HepG2 (cell line): ENCODE measurements at regions not wholly inside any gene's neighbourhood (a gene's known extent, or its start where the extent isn't known, plus 50 kb on each side); places are given as distances from the start of the nearest gene placed in this dataset.

ENCODE experiments used
- ATAD3A ChIP-seq: sonication (generic); formaldehyde crosslinking; IDR thresholded peaks from 2 replicates; pipeline ENCODE4 v1.4.0; 2020; ENCODE audit warnings: missing genetic modification reagents
- BCLAF1 ChIP-seq: fragments of 450-650 bp; IDR thresholded peaks from 2 replicates; pipeline ENCODE4 v1.6.1; 2017; ENCODE audit warnings: mild to moderate bottlenecking
- NFE2 ChIP-seq: sonication (generic); formaldehyde crosslinking; IDR thresholded peaks from 2 replicates; pipeline ENCODE4 v1.4.0; 2020; ENCODE audit warnings: missing genetic modification reagents
- PHF8 ChIP-seq: sonication (generic); formaldehyde crosslinking; IDR thresholded peaks from 2 replicates; pipeline ENCODE4 v1.5.0; 2020; ENCODE audit warnings: missing genetic modification reagents
- PREB ChIP-seq: sonication (generic); formaldehyde crosslinking; IDR thresholded peaks from 2 replicates; pipeline ENCODE4 v1.4.0; 2020; ENCODE audit warnings: missing genetic modification reagents
- SNAPC4 ChIP-seq: sonication (generic); formaldehyde crosslinking; IDR thresholded peaks from 2 replicates; pipeline ENCODE4 v1.4.0; 2020; ENCODE audit warnings: mild to moderate bottlenecking, missing genetic modification reagents
- ZNF367 ChIP-seq: sonication (generic); formaldehyde crosslinking; IDR thresholded peaks from 2 replicates; pipeline ENCODE4 v1.4.0; 2020; ENCODE audit warnings: missing genetic modification reagents, borderline replicate concordance
- ZNF879 ChIP-seq: sonication (generic); formaldehyde crosslinking; IDR thresholded peaks from 2 replicates; pipeline ENCODE4 v1.8.1; 2023; ENCODE audit warnings: missing genetic modification reagents
- TF ChIP-seq, protein P1 (sequence below): sonication (generic); formaldehyde crosslinking; conservative IDR thresholded peaks from 2 replicates; pipeline ENCODE4 v1.4.0; 2020; ENCODE audit warnings: missing genetic modification reagents

DNA sequence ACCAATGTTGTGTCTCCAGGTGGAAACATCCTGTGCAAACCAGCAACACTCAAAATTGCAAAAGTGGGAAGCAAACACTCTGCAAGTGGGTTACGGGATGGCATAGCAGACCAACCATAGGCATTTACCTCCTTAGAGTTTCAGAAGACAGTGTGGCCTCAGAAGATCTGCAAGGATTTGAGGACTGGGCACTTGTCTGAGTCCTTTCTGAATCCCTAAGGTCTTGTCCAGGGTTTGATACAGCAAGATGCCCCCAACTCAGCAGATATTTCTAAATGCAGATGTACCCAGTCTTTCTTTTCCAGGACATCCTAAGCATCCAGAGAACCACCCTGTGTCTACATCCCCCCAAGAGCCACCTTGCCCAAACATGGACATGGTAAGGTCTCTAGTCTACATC lies 51.7 kb upstream of the SHANK2 start (continued):
- TF ChIP-seq ZNF367 (CRISPR knock-in tag) (no peak), NFE2 (CRISPR knock-in tag) (no peak), SNAPC4 (CRISPR knock-in tag) (no peak), BCLAF1 (no peak), PHF8 (CRISPR knock-in tag) (no peak), PREB (CRISPR knock-in tag) (no peak), ATAD3A (CRISPR knock-in tag) (no peak), ZNF879 (CRISPR knock-in tag) (no peak)
- TF ChIP-seq, protein P1, sequence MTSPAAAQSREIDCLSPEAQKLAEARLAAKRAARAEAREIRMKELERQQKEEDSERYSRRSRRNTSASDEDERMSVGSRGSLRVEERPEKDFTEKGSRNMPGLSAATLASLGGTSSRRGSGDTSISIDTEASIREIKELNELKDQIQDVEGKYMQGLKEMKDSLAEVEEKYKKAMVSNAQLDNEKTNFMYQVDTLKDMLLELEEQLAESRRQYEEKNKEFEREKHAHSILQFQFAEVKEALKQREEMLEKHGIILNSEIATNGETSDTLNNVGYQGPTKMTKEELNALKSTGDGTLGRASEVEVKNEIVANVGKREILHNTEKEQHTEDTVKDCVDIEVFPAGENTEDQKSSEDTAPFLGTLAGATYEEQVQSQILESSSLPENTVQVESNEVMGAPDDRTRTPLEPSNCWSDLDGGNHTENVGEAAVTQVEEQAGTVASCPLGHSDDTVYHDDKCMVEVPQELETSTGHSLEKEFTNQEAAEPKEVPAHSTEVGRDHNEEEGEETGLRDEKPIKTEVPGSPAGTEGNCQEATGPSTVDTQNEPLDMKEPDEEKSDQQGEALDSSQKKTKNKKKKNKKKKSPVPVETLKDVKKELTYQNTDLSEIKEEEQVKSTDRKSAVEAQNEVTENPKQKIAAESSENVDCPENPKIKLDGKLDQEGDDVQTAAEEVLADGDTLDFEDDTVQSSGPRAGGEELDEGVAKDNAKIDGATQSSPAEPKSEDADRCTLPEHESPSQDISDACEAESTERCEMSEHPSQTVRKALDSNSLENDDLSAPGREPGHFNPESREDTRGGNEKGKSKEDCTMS (CRISPR knock-in tag), result no peak
- TF ChIP-seq, all 625 proteins: peak for 0
